OCI-M1 (cell line): ENCODE measurements at regions not wholly inside any gene's neighbourhood (a gene's known extent, or its start where the extent isn't known, plus 50 kb on each side); places are given as distances from the start of the nearest gene placed in this dataset.
A peak's percentile ranks its signal among the peaks of the same experiment; 100 is the strongest.
"Not testable (repeated sequence)": the region's sequence is repeated elsewhere in the genome, so short reads cannot be mapped to it uniquely, and the experiment has no call there.

Experiments
- DNase-seq: peaks from one replicate; lab custom pipeline; 2025; lab: John Stamatoyannopoulos, UW

DNA sequence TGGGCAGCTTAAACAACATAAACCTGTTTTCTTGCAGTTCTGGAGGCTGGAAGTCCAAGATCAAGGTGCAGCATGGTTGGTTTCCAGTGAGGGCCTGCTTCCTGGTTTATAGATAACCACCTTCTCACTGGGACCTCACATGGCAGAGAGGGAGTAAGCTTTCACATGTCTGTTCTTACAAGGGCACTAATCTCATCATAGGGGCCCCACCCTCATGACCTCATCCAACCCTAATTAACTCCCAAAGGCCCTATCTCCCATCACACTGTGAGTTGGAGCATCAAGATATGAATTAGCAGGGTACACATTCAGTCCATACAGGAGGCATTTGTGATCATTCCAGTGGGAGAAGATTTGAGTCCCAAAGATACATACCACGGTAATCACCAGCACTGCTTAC lies 50.5 kb upstream of the GRIN2A start:
- no peak for DNase-seq

DNA sequence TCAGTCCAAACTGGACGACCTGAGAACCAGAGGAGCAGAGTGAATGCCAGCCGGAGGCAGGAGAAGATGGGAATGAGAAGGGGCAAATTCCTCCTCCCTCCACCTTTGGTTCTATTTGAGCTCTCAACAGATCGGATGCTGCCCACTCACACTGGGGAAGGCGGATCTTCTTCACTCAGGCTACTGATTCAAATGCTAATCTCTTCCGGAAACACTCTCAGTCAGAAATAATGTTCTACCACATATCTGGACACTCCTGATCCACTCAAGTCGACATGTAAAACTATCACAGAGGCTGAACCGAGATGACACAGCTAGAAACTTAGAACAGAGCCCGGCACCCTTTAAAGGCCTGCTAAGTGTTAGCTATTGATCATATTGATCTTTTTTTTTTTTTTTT lies 57.4 kb upstream of the GRIN2A start:
- no peak for DNase-seq

DNA sequence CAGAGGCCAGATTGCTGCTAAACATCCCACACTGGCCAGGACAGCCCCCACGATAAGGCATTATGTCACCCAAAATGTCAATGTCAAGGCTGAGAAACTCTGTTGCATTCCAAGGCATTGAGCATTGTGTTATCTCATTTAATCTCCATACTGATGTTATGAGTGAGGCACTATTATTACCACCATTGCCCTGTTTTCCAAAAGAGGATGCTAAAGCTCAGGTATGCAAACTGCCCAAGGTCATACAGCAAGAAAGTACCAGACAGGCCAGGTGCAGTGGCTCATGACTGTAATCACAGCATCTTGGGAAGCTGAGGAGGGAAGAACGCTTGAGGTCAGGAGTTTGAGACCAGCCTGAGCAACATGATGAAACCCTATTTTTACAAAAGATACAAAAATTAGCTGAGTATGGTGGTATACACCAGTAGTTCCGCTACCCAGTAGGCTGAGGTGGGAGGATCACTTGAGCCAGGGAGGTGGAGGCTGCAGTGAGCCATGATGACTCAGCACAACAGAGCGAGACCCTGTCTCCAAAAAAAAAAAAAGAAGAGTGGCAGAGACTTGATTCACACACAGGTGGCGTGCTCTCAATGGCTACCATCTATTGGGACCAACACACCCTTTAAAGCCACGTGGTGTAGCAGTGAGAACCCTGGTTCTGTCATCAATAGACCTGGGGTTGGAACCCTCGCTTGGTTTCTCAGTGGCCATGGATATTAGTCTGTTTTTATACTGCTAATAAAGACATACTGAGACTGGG lies 58.8 kb upstream of the GRIN2A start:
- DNase-seq: peak; percentile 3

DNA sequence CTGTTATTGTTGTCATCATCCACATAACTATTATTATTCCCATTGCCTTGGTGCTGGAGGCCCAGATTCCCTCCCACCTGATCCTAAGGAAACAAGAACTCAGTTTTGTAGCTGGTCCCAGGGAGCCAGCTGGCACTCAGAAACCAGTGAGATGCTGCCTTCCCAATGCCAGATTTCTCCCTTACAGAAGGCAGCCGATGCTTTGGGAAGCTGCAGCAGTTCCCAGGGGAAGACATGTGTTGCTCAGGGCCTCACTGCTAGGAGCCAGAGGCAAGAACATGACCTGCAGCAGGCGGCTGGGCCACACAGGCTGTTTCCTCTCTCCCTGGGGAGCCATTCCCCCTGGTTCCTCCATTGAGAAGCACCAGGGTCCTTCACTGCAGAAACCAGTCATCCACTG lies 59.9 kb upstream of the GRIN2A start:
- DNase-seq: no peak

- no peak for DNase-seq
Measured at GRCh38 chr16:10242916-10243315, 60.7 kb upstream of the GRIN2A start.

DNA sequence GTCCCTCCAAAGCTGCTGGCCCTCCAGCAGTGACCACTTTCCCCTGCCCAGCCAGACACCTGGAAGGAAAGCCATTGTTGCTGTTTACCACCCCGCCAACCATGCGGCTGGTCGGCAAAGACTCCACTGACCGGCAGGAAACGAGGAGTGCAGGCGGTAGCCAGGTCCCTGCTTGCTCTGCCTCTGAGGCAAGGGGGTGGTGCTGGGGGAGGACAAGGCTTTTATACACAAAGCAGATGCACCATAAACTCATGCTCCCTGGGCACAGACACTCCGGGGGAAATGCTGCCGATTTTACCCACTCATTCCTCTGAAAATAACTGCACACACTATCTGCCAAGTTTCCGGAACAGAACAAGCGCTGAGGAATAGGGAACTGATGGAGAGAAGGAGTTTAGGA lies 62.8 kb upstream of the GRIN2A start:
- no peak for DNase-seq

- no peak for DNase-seq
Measured at GRCh38 chr16:10250137-10250828, 68.1 kb upstream of the GRIN2A start.

DNA sequence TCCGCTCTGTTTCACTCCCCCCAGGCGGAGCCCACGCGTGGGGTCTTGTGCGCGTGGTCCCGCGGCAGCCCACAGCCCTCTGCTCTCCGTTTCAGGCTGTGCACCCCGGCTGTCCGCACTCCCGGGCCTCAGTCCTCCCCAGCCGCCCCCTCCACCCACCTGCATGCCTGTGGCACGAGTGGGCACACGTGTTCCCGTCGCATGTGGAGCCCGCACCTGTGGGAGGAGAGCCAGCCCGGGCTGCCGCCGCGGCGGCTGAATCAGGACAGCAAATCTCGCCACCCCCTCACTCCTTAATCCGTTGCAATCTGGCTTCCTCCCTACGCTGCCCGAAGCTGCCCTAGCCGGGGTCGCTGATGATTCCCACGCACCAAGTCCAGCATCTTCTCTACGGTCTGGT lies 69.9 kb upstream of the GRIN2A start:
- DNase-seq: no peak

DNA sequence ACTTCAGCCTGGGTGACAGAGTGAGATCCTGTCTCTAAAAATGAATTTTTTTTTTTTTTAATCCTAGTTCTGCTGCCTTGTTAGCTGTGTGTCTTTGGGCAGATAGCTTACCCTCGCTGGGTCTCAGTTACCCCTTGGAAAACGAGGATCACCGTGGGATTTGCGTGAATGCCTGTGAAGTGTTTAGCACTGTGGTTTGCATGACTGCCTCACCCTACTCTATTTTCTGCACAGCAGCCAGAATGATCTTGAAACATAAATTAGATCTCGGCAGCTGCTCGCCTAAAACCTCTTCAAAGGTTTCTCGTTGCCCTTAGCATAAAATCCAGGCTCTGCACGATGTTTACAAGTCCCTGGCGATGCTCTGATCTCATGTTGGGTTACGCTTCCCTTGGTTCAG lies 71.2 kb upstream of the GRIN2A start:
- no peak for DNase-seq

DNA sequence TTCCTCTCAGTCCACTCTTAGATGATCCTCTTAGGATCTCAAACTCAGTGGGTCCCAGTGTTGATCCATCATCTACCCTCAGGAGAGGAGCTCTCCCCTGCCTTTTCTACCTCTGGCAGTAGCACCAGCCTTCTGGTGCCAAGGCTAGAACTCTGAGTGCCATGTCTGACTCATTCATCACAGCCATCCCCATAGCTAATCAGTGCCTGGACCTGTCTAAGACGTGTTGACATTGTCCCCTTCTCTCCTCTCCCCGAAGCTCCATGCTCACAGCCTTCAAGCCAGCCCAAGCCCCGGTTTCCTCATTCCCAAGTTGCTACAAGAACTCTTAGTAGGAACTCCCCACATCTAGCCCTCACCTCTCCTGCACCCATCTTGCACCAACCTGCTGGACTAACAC lies 73.5 kb upstream of the GRIN2A start:
- DNase-seq: no peak

DNA sequence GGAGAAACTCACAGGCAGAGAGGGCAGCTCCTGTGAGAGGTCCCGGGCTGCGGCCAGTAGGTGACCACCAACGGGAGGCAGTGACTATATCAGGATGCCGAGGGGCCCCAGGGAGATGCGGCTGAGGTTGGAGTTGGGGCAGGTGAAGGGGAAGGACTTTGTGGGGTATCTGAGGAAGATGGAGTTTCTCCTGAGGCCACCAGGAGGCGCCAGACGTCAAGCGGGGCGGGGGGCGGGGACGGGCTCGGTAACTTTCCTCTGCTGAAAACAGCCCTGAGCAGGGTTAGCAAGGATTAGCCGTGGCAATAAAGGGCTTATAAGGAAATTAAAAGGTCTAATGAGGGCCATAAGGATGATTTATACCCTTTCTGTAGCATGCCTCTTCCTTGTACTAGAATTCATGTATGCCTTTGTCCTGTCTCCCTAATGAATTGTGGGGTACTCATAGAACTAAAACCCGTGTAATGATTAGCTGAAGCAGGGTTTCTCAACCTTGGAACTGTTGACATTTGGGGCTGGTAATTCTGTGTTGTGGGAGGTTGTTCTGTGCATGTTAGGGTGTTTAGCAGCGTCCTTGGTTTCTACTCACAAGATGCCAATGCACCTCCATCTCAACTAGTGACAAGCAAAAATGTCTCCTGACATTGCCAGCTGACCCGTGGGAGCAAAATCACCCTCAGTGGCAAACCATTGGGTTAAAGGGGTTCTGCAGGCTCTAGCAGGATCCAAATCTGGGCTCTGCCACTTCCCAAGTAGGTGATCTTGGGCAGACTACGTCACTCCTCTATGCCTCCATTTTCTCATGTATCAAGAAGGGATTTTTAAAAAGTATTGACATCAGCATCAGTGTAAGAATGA lies 74.8 kb upstream of the GRIN2A start:
- peak; percentile 62 for DNase-seq

GRCh38 chr16:10257642-10258251 lies 75.5 kb upstream of the GRIN2A start:
- not testable (repeated sequence) for DNase-seq

- peak; percentile 38 for DNase-seq
Measured at GRCh38 chr16:10258930-10259603, 76.8 kb upstream of the GRIN2A start.

DNA sequence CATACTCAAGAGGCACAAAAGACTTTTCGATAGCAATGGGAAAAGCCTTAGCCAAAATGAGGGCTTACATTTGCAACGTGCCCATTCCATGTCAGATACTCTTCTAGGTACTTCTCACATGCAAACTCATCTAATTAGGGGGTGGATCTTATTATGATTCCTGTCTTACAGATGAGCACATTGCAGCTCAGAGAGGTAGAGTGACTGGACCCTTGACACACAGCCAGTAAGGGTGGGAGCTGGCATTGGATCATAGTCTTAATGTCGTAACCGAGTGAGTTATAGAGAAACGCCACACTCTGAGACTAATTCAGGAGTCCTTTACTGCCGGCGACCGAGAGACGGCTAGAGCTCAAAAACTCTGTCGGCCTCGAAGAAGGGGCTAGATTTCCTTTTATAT lies 78.8 kb upstream of the GRIN2A start:
- DNase-seq: no peak

- DNase-seq: not testable (repeated sequence)
Measured at GRCh38 chr16:10261526-10261925, 79.3 kb upstream of the GRIN2A start.

DNA sequence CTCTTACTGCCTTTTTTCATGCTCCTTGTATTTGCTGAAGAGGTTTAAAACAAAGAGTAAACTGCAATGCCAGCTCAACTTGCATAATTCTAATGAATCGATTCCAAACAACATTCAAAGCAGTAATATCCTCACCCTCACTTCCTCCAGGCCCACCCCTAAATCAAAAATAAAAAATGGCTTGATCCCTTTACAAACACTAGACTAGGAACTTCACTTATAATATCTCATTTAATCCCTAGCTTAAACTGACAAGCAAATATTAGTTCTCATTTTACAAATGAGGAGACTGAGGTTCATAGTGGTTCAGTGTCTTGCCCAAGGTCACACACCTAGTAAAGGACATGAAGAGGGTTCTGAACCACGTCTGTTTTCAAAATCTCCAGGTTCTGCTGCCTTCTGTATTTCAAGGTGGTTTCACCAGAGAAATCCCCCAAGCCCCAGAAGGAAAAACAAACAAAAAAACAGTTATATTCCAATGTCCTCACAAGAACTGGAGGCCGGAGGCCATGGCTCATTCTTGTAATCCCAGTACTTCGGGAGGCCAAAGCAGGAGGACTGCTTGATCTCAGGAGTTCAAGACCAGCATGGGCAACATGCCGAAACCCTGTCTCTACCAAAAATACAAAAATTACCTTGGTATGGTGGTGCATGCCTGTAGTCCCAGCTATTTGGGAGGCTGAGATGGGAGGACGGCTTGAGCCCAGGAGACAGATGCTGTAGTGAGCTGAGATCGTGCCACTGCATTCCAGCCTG lies 80.3 kb upstream of the GRIN2A start:
- DNase-seq: no peak

DNA sequence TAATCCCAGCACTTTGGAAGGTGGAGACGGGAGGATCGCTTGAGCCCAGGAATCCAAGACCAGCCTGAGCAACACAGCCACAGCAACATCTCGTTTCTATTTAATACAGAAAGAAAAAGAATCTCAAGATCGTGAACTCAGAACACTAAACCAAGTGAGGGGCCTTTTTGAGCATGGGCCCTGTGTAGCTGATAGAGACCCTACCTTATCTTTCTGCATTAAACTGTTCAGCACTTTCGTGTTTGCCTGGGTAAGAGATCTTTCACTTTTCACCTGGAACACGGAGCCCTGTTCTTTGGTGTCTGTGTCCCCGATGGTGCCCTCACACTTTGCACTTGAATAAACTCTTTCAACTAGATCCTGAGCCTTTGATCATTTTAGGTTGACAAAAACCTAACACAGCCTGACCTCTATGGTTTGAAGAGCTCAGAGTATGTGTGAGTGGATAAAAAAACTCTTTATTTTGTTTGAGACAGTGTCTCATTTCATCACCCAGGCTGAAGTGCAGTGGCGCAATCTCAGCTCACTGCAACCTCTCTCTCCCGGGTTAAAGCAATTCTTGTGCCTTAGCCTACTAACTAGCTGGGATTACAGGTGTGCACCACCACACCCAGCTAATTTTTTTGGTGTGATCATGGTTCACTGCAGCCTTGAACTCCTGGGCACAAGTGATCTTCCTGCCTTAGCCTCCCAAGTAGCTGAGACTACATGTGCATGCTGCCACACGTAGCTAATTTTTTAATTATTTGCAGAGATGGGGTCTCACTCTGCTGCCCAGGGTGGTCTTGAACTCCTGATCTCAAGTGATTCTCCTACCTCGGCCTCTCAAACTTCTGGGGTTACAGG lies 83.8 kb upstream of the GRIN2A start:
- DNase-seq: no peak

- DNase-seq: no peak
Measured at GRCh38 chr16:10266809-10267208, 84.6 kb upstream of the GRIN2A start.

DNA sequence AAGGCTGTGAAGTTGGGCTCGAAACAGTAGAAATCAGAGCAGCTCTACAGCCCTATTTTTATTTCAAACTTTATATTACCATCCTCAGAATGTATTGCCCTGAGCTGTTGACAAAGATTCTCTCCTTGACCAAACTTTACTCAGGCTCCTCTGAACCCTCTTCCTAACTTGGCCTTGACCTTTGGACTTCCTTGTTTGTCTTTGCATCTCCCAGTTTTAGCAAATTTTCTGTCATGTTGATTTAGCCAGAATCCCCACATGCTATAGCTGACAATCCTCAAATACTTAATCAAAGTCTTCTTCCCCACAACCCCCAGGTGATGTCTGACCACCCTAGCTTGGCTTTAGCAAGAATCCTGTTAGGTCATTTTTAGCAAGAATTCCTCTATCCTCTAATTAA lies 87.4 kb upstream of the GRIN2A start:
- no peak for DNase-seq

DNA sequence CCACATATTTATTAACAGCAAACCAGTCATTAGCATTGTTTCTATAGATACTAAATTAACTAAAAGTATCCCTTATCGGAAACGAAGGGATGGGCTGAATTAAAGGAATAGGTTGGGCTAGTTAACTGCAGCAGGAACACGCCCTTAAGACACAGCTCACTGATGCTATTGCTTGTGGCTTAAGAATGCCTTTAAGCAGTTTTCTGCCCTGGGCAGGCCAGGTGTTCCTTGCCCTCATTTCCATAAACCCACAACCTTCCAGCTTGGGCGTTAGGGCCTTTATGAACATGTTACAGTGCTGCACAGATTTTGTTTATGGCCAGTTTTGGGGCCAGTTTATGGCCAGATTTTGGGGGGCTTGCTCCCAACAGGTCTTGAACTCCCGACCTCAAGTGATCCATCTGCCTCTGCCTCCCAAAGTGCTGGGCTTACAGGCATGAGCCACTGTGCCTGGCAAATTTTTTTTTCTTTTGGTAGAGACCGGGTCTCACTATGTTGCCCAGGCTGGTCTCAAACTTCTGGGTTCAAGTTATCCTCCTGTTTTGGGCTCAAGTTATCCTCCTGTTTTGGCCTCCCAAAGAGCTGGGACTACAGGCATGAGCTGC lies 90.1 kb upstream of the GRIN2A start:
- DNase-seq: not testable (repeated sequence)
